Stomach smooth muscle (tissue), 2 donors: ENCODE measurements at regions not wholly inside any gene's neighbourhood (a gene's known extent, or its start where the extent isn't known, plus 50 kb on each side); places are given as distances from the start of the nearest gene placed in this dataset.

Experiments
- H3K27ac ChIP-seq: one replicate; pipeline ENCODE4 v1.7.0; 2013; ENCODE audit warnings: mild to moderate bottlenecking, low read length, inconsistent platforms
- H3K27me3 ChIP-seq, 2 donors: one replicate each; pipeline ENCODE4 v1.7.0; 2013; ENCODE audit warnings: low read length in 2 of 2; ENCODE audit not compliant: insufficient read depth in 2 of 2, control insufficient read depth in 1 of 2
- H3K36me3 ChIP-seq, 2 donors: one replicate each; pipeline ENCODE4 v1.7.0; 2013; ENCODE audit warnings: low read length in 2 of 2; ENCODE audit not compliant: control insufficient read depth in 2 of 2, insufficient read depth in 2 of 2
- H3K4me1 ChIP-seq: one replicate; pipeline ENCODE4 v1.7.0; 2013; ENCODE audit warnings: low read length; ENCODE audit not compliant: control insufficient read depth, insufficient read depth
- H3K4me3 ChIP-seq, 2 donors: one replicate each; pipeline ENCODE4 v1.7.0; 2013; ENCODE audit warnings: low read length in 2 of 2
- H3K9ac ChIP-seq, 2 donors: one replicate each; pipeline ENCODE4 v1.7.0; 2013; ENCODE audit warnings: low read length in 2 of 2, mild to moderate bottlenecking in 1 of 2
- H3K9me3 ChIP-seq, 2 donors: one replicate each; pipeline ENCODE4 v1.7.0; 2013; ENCODE audit warnings: low read length in 2 of 2; ENCODE audit not compliant: control insufficient read depth in 2 of 2
- donor health status: healthy.
- donor health status: Pancreatic carcinoma.

DNA sequence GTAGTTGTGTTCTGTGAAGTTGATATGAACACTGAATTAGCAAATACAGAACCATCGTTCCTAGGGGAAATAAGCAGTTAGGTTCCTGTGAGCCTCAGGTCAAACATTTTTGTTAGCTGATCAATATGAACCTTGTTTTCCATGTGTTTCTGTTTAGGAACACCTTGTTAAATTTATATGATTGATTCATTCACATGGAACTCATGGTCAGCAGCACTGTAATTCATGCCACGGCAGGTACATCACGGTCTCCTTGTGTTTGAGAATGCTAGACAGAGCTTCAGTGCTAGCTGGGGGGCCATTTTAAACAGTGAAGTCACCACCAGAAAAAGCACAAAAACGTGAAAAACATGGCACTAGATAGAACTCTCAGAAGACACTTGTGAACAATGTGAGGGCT is 62.2 kb downstream of the MYCN start:
- peaks cover 0 to 9% of the 10 kb centered on the region in 2 donors for H3K9me3 ChIP-seq
- no peaks in the 10 kb centered on the region for H3K4me1 ChIP-seq
- no peak overlapping the region for H3K27ac ChIP-seq
- H3K9ac ChIP-seq = no peak overlapping the region
- no peak overlapping the region for H3K4me3 ChIP-seq
- no peaks in the 10 kb centered on the region for H3K27me3 ChIP-seq
- H3K36me3 ChIP-seq = no peaks in the 10 kb centered on the region

DNA sequence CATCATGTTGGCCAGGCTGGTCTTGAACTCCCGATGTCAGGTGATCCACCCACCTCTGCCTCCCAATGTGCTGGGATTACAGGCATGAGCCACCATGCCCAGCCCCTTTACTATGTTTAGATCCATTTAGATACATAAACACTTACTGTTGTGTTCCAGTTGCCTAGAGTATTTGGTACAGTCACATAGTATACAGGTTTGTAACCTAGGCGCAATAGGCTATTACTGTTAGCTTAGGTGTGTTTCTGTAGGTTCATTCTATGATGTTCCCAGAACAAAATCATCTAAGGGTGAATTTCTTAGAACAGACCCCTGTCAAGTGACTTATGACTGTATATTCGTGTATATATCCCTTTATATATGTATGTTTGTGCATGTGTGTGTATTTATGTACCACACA is 61.8 kb downstream of the MYCN start:
- Histone ChIP-seq H3K4me3 (no peak overlapping the region), H3K9ac (no peak overlapping the region), H3K4me1 (no peaks in the 10 kb centered on the region), H3K27ac (no peak overlapping the region), H3K27me3 (no peaks in the 10 kb centered on the region), H3K36me3 (no peaks in the 10 kb centered on the region), H3K9me3 (peaks cover 0 to 9% of the 10 kb centered on the region in 2 donors)

DNA sequence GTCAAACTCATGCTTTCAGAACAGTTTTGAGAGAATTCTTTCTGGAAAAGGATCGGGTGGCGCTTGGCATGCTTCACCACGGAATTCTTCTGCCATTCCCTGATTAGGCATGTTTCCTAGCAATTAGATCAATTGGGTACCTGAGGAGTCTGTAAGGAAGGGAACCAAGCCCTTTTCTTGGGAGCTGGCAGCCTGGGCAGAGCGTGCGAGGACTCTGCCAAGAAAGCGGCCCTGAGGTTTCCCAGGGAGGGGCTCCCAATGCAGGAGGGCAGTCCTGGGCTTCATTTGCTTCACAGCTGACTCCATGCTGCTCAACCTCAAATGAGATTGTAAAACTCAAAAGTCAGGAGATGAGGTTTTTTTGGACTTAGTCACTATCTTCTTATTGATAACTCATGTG is 60.3 kb downstream of the MYCN start:
- H3K4me3 ChIP-seq = no peak overlapping the region
- H3K27me3 ChIP-seq = no peaks in the 10 kb centered on the region
- H3K27ac ChIP-seq = no peak overlapping the region
- H3K9me3 ChIP-seq = peaks cover 0 to 9% of the 10 kb centered on the region in 2 donors
- no peaks in the 10 kb centered on the region for H3K4me1 ChIP-seq
- no peak overlapping the region for H3K9ac ChIP-seq
- no peaks in the 10 kb centered on the region for H3K36me3 ChIP-seq

DNA sequence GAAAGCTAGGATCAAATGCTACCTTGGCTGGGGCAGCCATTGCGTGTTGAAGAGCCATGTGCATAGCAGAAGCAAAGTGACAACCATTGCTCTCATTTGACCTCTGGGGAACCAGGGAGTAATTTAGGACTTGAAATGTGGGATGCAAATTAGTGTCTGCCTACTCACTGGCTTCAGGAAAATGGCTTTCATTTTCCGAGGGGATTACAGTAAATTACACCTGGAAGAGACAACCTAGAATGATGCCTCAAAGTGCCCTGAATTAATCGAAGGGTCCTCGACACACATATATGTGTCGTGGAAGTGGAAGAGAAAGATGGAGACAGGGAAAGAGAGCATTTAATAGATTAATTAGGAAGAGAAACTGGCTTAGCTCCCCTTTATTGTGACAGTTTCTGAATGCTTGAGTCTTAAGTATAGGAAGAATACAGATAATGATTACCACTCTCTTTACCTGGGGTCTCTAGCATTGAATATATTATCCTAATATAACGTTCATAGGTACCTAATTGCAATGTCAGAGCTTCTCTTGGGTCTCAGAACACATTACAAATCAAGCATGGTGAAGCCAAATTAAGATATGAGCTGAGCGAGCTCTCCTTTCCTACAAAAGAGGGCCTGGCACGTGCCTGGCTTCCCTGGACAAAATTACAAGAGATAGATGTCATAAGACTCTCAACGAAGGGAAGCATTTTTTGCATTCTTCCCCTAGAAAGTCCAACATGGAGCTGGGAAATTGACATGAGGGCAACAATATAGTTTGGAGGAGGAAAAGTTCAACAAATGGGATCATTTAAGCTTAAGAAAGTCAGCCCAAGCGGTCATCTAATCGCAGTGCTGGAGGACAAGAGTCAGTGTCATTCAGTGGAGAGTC is 59.5 kb downstream of the MYCN start:
- H3K27me3 ChIP-seq = no peaks in the 10 kb centered on the region
- peaks cover 0 to 9% of the 10 kb centered on the region in 2 donors for H3K9me3 ChIP-seq
- no peaks in the 10 kb centered on the region for H3K4me1 ChIP-seq
- no peak overlapping the region for H3K4me3 ChIP-seq
- no peak overlapping the region for H3K27ac ChIP-seq
- H3K36me3 ChIP-seq = no peaks in the 10 kb centered on the region
- no peak overlapping the region for H3K9ac ChIP-seq

DNA sequence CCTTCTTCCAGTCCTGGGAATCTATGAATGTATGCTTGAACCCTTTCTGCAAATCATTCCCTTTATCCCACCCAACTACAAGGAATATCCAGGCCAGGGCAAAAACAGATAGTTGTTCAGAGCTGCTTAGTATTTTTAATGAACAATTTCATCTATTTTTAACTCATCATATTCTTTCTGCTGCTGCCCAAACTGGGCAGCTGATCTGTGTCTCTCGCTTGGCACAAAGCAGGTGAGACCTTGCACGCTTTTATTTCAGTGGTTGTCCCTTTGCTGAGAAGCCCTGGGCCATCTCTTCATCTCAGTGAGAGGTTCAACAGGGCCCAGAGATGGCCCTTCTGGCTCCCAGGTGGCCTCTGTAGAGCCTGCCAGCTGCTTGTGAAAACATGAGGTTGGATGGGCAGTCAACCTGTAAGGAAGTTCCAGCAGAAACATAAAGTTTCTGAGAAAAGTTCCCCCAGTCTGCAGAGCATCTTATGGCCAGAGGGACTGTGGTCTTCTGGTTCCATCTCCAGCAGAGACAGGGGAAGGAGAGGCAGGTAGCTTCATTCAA is 57.5 kb downstream of the MYCN start:
- no peaks in the 10 kb centered on the region for H3K27me3 ChIP-seq
- H3K36me3 ChIP-seq = no peaks in the 10 kb centered on the region
- H3K9me3 ChIP-seq = peaks cover 0 to 4% of the 10 kb centered on the region in 2 donors
- H3K4me1 ChIP-seq = no peaks in the 10 kb centered on the region
- H3K27ac ChIP-seq = no peak overlapping the region
- H3K9ac ChIP-seq = no peak overlapping the region
- no peak overlapping the region for H3K4me3 ChIP-seq

DNA sequence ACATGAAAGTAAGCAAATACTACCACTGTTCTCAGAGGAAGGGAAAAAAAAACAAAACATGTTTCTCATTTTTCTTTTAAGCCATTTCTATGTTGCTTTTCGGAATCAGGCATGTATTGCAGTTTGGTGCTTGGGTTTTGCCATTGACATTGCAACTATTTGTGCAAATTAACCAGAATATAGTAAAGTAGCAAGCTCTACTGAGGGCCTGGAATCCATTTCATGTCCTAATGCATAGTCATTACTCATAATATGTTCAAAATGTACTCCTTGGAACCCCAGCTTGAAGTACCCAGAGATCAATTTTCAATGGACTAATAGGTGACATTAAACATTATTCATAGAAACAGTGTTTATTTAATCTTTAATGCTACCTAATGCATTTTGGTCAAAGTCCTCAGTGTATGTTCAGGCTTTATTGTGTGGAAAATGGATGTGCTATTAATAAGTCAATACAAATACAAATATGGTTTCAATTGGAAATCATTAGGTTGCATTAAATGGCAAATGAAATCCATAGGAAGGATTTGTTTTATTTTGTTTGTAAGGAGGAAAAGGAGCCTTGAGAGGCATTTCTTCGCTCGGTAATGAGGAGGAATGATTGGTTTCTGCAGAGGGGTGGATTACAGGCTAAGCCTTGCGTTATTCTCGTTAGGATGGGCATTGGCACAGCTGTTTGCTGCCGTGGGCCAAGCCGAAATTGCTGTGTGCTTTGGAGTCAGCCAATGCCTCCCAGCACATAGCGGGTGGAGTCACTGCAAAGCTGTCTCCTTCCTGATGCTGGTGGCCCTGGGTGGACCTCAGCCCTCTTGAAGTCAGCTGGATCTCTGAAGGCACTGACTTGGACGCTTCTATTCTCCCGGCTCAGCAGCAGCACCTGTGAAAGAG is 56.4 kb downstream of the MYCN start:
- no peaks in the 10 kb centered on the region for H3K9me3 ChIP-seq
- H3K27me3 ChIP-seq = no peaks in the 10 kb centered on the region

More for the DNA sequence above, 56.4 kb downstream of the MYCN start:
- no peaks in the 10 kb centered on the region for H3K4me1 ChIP-seq
- no peak overlapping the region for H3K9ac ChIP-seq
- no peak overlapping the region for H3K27ac ChIP-seq
- no peaks in the 10 kb centered on the region for H3K36me3 ChIP-seq
- no peak overlapping the region for H3K4me3 ChIP-seq
